T-cell (primary cell): ENCODE measurements at regions not wholly inside any gene's neighbourhood (a gene's known extent, or its start where the extent isn't known, plus 50 kb on each side); places are given as distances from the start of the nearest gene placed in this dataset.

Experiments used
- ATAC-seq, 4 experiments: fragments of 200-7000 bp in 3 of 4; fragments of 150-1000 bp in 1 of 4; cut with Tn5 transposase; replicated peaks in 1 of 4; 1 replicate in 3 of 4; 2 replicates in 1 of 4; pipeline ENCODE4 v1.10.0; 2021; ENCODE audit warnings: moderate library complexity in 3 of 4, mild to moderate bottlenecking in 2 of 4, moderate number of reproducible peaks in 1 of 4
- CTCF ChIA-PET, 2 donors: fragments of 300-600 bp; sonication (Branson Sonifier 250); formaldehyde crosslinking; loops; one replicate each; lab custom pipeline; 2022; ENCODE audit warnings: antibody characterized with exemption in 2 of 2; lab: Charles Lee
- POLR2A ChIA-PET, 2 donors: fragments of 300-600 bp; sonication (Branson Sonifier 250); formaldehyde crosslinking; loops; one replicate each; lab custom pipeline; 2022; ENCODE audit warnings: antibody characterized with exemption in 2 of 2; lab: Charles Lee
- DNase-seq, 35 experiments: peaks; one replicate each; pipeline versions ENCODE4 v3.0.0 to v3.0.0-alpha.2; 2013 to 2023
- H3K27ac ChIP-seq: one replicate; pipeline ENCODE4 v1.5.1; 2013; ENCODE audit warnings: low read length
- H3K27me3 ChIP-seq, 2 experiments: replicated peaks in 1 of 2; 1 replicate in 1 of 2; 2 replicates in 1 of 2; pipeline versions ENCODE4 v1.6.1 to v1.7.0; 2013; ENCODE audit warnings: low read length in 1 of 2, mixed read lengths in 1 of 2; ENCODE audit not compliant: control insufficient read depth in 2 of 2, insufficient read depth in 2 of 2; ENCODE audit errors: extremely low read depth in 1 of 2
- H3K36me3 ChIP-seq, 2 donors: 1 replicate in 1 of 2; 2 replicates in 1 of 2; pipeline versions ENCODE4 v1.6.1 to v1.7.0; 2013; ENCODE audit warnings: low read length in 1 of 2; ENCODE audit not compliant: control insufficient read depth in 2 of 2, insufficient read depth in 1 of 2; ENCODE audit errors: extremely low read depth in 1 of 2
- H3K4me1 ChIP-seq, 2 experiments: 1 replicate in 1 of 2; 2 replicates in 1 of 2; pipeline versions ENCODE4 v1.6.1 to v1.7.0; 2013; ENCODE audit warnings: low read length in 2 of 2, mixed read lengths in 1 of 2; ENCODE audit not compliant: insufficient read depth in 2 of 2, control insufficient read depth in 1 of 2; ENCODE audit errors: extremely low read depth in 1 of 2
- H3K4me3 ChIP-seq, 2 donors: 1 replicate in 1 of 2; 2 replicates in 1 of 2; pipeline versions ENCODE4 v1.5.1 to v1.7.0; 2013; ENCODE audit warnings: mild to moderate bottlenecking in 2 of 2, low read length in 1 of 2, moderate library complexity in 1 of 2; ENCODE audit not compliant: control insufficient read depth in 1 of 2; ENCODE audit errors: extremely low read depth in 1 of 2
- H3K9me3 ChIP-seq: 2 replicates; pipeline ENCODE4 v1.7.0; 2013
- H3K27ac Mint-ChIP-seq, 2 donors: one replicate each; pipeline ENCODE4 v1.8.0; 2020 to 2021; ENCODE audit warnings: mild to moderate bottlenecking in 2 of 2, mixed read lengths in 2 of 2
- H3K27me3 Mint-ChIP-seq, 2 donors: one replicate each; pipeline ENCODE4 v1.8.0; 2021 to 2022; ENCODE audit warnings: mixed read lengths in 2 of 2
- H3K36me3 Mint-ChIP-seq: one replicate; pipeline ENCODE4 v1.8.0; 2021; ENCODE audit warnings: mixed read lengths
- H3K4me1 Mint-ChIP-seq, 3 donors: one replicate each; pipeline ENCODE4 v1.8.0; 2020 to 2022; ENCODE audit warnings: mixed read lengths in 3 of 3, mild to moderate bottlenecking in 1 of 3
- H3K4me3 Mint-ChIP-seq, 3 donors: one replicate each; pipeline ENCODE4 v1.8.0; 2020 to 2022; ENCODE audit warnings: mild to moderate bottlenecking in 3 of 3, mixed read lengths in 3 of 3, moderate library complexity in 3 of 3
- H3K9me3 Mint-ChIP-seq, 3 donors: one replicate each; pipeline ENCODE4 v1.8.0; 2020 to 2022; ENCODE audit warnings: mixed read lengths in 3 of 3
- WGBS: methylation state at CpG from one replicate; pipeline ENCODE4 v1.1.5; 2013; ENCODE audit warnings: missing lambda C conversion rate; ENCODE audit not compliant: insufficient coverage; 5-methylcytosine and 5-hydroxymethylcytosine counted together

- Mint-ChIP-seq H3K27me3 (no peaks in the 10 kb centered on the region), H3K36me3 (no peaks in the 10 kb centered on the region), H3K4me3 (no peak overlapping the region), H3K4me1 (no peaks in the 10 kb centered on the region), H3K9me3 (peaks cover 0 to 8% (median 0%) of the 10 kb centered on the region in 3 donors), H3K27ac (no peak overlapping the region)
- Histone ChIP-seq H3K4me3 (no peak overlapping the region), H3K27me3 (no peaks in the 10 kb centered on the region), H3K9me3 (no peaks in the 10 kb centered on the region), H3K4me1 (no peaks in the 10 kb centered on the region), H3K27ac (no peak overlapping the region), H3K36me3 (no peaks in the 10 kb centered on the region)
- DNase-seq (no peak), ATAC-seq (no peak)
- ChIA-PET POLR2A (no interaction called here), CTCF (no interaction called here)
- no CpG with 5 or more reads among the region's 3 CpGs for WGBS
These were observed 119.1 kb upstream of the HAPLN1 start for GRCh38 chr5:83839788-83840187.

GRCh38 chr5:83839256-83839655, 118.6 kb upstream of the HAPLN1 start:
- Histone ChIP-seq H3K27me3 (no peaks in the 10 kb centered on the region), H3K36me3 (no peaks in the 10 kb centered on the region), H3K4me3 (no peak overlapping the region), H3K4me1 (no peaks in the 10 kb centered on the region), H3K9me3 (no peaks in the 10 kb centered on the region), H3K27ac (no peak overlapping the region)
- ATAC-seq (no peak), DNase-seq (no peak)
- no peaks in the 10 kb centered on the region for H3K4me1 Mint-ChIP-seq
- H3K36me3 Mint-ChIP-seq = no peaks in the 10 kb centered on the region
- no peak overlapping the region for H3K4me3 Mint-ChIP-seq
- no peaks in the 10 kb centered on the region for H3K27me3 Mint-ChIP-seq
- peaks cover 0 to 9% (median 0%) of the 10 kb centered on the region in 3 donors for H3K9me3 Mint-ChIP-seq
- no CpG with 5 or more reads among the region's 2 CpGs for WGBS
- no peak overlapping the region for H3K27ac Mint-ChIP-seq
- POLR2A ChIA-PET = no interaction called here
- CTCF ChIA-PET = no interaction called here

DNA sequence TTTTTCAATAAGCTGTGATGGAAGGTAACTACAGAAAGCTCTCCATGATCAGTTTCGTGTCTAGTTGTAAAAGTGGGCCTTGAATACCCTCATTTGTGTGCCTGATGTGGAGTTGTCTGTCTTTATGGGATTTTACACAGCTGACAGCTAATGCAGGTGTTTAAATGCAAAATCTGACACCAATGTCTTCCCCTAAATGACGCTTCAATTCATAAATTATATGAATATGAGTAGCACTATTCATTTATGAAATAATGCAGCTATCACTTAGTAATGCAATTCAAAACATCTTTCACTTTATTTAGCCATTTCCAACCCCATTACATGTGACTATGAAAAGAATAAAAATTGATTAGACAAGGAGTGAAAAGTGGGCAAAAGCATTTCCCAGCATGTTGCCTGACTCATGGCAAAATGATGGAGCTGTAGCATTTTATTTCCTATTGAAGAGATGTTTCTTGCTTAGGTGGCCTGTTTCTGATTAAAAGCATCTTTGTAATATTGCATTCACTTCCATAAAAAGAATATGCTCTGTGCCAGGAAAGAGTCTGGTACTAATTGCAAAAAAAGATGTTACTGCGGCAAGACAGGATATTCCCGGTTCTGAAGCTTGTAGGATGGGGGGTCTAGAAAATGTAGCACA, 116.7 kb upstream of the HAPLN1 start:
- WGBS = 43% methylated on average over 1 of the region's 4 CpGs
- POLR2A ChIA-PET = no interaction called here

GRCh38 chr5:83834306-83834705, 113.7 kb upstream of the HAPLN1 start:
- no peaks in the 10 kb centered on the region for H3K4me1 ChIP-seq
- no peaks in the 10 kb centered on the region for H3K27me3 ChIP-seq
- ChIA-PET CTCF (no interaction called here), POLR2A (no interaction called here)
- H3K36me3 Mint-ChIP-seq = no peaks in the 10 kb centered on the region
- 100% methylated on average over 1 of the region's 5 CpGs for WGBS
- no peaks in the 10 kb centered on the region for H3K4me1 Mint-ChIP-seq
- H3K27ac Mint-ChIP-seq = no peak overlapping the region
- no peaks in the 10 kb centered on the region for H3K36me3 ChIP-seq
- no peaks in the 10 kb centered on the region for H3K9me3 ChIP-seq
- no peak overlapping the region for H3K4me3 ChIP-seq
- no peak overlapping the region for H3K4me3 Mint-ChIP-seq
- no peak overlapping the region for H3K27ac ChIP-seq
- DNase-seq = no peak
- H3K27me3 Mint-ChIP-seq = no peaks in the 10 kb centered on the region
- no peak for ATAC-seq
- peaks cover 2 to 14% (median 6%) of the 10 kb centered on the region in 3 donors for H3K9me3 Mint-ChIP-seq

More for the DNA sequence above, 116.7 kb upstream of the HAPLN1 start:
- Mint-ChIP-seq H3K36me3 (no peaks in the 10 kb centered on the region), H3K9me3 (peaks cover 0 to 9% (median 6%) of the 10 kb centered on the region in 3 donors), H3K27me3 (no peaks in the 10 kb centered on the region), H3K4me1 (no peaks in the 10 kb centered on the region), H3K27ac (no peak overlapping the region), H3K4me3 (no peak overlapping the region)
- H3K27me3 ChIP-seq = no peaks in the 10 kb centered on the region
- H3K27ac ChIP-seq = no peak overlapping the region
- ATAC-seq = no peak
- CTCF ChIA-PET = no interaction called here
- H3K9me3 ChIP-seq = no peaks in the 10 kb centered on the region
- DNase-seq = no peak
- H3K4me3 ChIP-seq = no peak overlapping the region
- H3K36me3 ChIP-seq = no peaks in the 10 kb centered on the region
- no peaks in the 10 kb centered on the region for H3K4me1 ChIP-seq

DNA sequence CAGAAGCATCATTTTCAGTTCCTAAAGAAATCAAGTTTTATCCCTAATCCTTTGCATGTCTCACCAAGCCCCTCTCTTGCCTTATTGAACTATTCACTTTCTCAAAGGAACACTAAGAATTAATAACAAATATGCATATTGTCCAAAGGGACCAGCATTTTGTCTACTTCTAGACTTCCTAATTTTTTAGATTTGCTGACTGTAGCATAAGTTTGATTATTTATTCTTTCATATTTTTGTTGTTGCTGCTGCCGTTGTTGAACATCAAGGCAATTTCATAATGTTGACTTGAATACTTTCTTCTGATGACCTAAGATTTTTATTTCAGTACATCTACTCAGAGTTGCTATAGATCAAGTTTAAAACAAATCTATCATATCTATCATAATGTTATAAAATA, 111.2 kb upstream of the HAPLN1 start:
- ATAC-seq = no peak
- CTCF ChIA-PET = no interaction called here
- H3K27ac ChIP-seq = no peak overlapping the region
- Mint-ChIP-seq H3K27me3 (no peaks in the 10 kb centered on the region), H3K27ac (no peak overlapping the region), H3K4me1 (no peaks in the 10 kb centered on the region), H3K9me3 (peaks cover 2 to 13% (median 6%) of the 10 kb centered on the region in 3 donors), H3K36me3 (no peaks in the 10 kb centered on the region), H3K4me3 (no peak overlapping the region)
- WGBS = no CpG with 5 or more reads among the region's 1 CpG
- H3K27me3 ChIP-seq = no peaks in the 10 kb centered on the region
- no peak overlapping the region for H3K4me3 ChIP-seq
- no peaks in the 10 kb centered on the region for H3K4me1 ChIP-seq
- DNase-seq = no peak
- POLR2A ChIA-PET = no interaction called here
- H3K36me3 ChIP-seq = no peaks in the 10 kb centered on the region
- no peaks in the 10 kb centered on the region for H3K9me3 ChIP-seq

DNA sequence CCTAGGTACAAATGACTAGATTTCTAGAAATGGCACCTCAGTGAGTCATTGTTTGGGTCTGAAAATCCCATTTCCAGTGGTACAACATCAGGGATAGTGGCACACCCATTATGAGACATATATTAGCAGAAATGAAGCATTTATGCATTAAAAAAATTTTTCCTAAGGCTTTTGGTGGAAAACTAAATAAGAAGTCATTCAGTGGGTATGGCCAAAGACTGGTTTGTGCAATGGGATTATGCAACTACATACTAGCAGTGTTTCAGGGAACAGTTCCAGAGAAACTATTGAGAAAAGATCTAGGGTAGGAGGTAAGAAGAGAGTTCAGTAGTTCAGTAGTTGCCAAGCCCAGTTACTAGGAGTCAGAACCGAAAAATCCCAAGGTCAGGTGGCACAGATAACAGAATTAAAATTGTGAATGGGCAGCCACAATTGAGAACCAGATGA, 106.5 kb upstream of the HAPLN1 start:
- CTCF ChIA-PET = no interaction called here
- no peak for ATAC-seq

More for the DNA sequence above, 106.5 kb upstream of the HAPLN1 start:
- Mint-ChIP-seq H3K36me3 (no peaks in the 10 kb centered on the region), H3K9me3 (peaks cover 3 to 16% (median 11%) of the 10 kb centered on the region in 3 donors), H3K27ac (no peak overlapping the region), H3K4me1 (no peaks in the 10 kb centered on the region), H3K4me3 (no peak overlapping the region), H3K27me3 (peaks cover 0 to 3% of the 10 kb centered on the region in 2 donors)
- no peaks in the 10 kb centered on the region for H3K4me1 ChIP-seq
- H3K9me3 ChIP-seq = no peaks in the 10 kb centered on the region
- no peak overlapping the region for H3K4me3 ChIP-seq
- DNase-seq = no peak
- no peak overlapping the region for H3K27ac ChIP-seq
- POLR2A ChIA-PET = no interaction called here
- no peaks in the 10 kb centered on the region for H3K36me3 ChIP-seq
- no peaks in the 10 kb centered on the region for H3K27me3 ChIP-seq
- 67% methylated on average over 1 of the region's 1 CpG for WGBS
